ENCODE measurements at regions not wholly inside any gene's neighbourhood (a gene's known extent, or its start where the extent isn't known, plus 50 kb on each side); places are given as distances from the start of the nearest gene placed in this dataset.

DNA sequence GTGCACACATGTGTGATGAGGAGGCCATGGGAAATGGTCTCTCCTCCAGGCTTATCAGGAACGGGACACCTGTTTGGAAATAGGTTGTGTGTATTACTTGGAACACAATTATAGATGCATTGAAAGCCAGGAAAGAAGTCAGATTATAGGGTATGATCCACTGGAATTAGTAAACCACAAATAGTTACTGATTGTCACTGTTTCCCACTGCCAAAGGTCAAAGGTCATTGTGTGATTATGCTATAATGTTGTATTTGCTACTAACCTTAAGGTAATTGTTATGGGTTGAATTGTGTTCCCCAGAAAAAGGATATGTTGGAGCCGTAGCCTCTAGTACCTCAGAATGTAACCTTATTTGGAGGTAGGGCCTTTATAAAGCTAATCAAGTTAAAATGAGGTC lies 129.9 kb upstream of the FBXO33 start:
- Histone ChIP-seq H3K4me1 (ENCODE audit: insufficient read depth) (no peaks in the 10 kb centered on the region), H3F3A (replicated peaks; ENCODE audit: low read depth) (no peaks in the 10 kb centered on the region), H3K79me2 (replicated peaks; ENCODE audit: insufficient read depth) (no peaks in the 10 kb centered on the region), H3K36me3 (ENCODE audit: insufficient read depth) (no peaks in the 10 kb centered on the region), H3K27me3 (ENCODE audit: insufficient read depth) (no peaks in the 10 kb centered on the region), H4K20me1 (replicated peaks; ENCODE audit: insufficient read depth) (no peaks in the 10 kb centered on the region), H3K4me2 (no peak overlapping the region), H3K4me3 (no peak overlapping the region), H3K9me2 (ENCODE audit: insufficient read depth) (no peaks in the 10 kb centered on the region), H3K27ac (ENCODE audit: low read depth) (no peak overlapping the region), H2AFZ (no peak overlapping the region)
- DNase-seq (ENCODE audit: low spot score) (no peak), ATAC-seq (no peak)
- no peaks in the 10 kb centered on the region for H3K27me3 Mint-ChIP-seq (ENCODE audit: insufficient read depth, low read depth, poor library complexity)
- no peaks in the 10 kb centered on the region for H3K4me1 Mint-ChIP-seq
- H3K36me3 Mint-ChIP-seq (ENCODE audit: low read depth) = peaks cover 9% of the 10 kb centered on the region; the same call in 2 of the 3 replicates
- H3K4me3 Mint-ChIP-seq = no peak overlapping the region
- TF ChIP-seq CREB1 (CRISPR knock-in tag; IDR thresholded peaks at IDR 0.05; ENCODE audit: low read depth) (no peak), POLR2AphosphoS5 (IDR thresholded peaks at IDR 0.05; ENCODE audit: low read depth) (no peak), ZNF114 (CRISPR knock-in tag; IDR thresholded peaks at IDR 0.05) (no peak), JUNB (IDR thresholded peaks at IDR 0.05; ENCODE audit: unreplicated experiment) (no peak), STAT1 (IDR thresholded peaks at IDR 0.05; ENCODE audit: unreplicated experiment) (no peak), EZH2phosphoT487 (IDR thresholded peaks at IDR 0.05; ENCODE audit: unreplicated experiment) (no peak), EZH2 (IDR thresholded peaks at IDR 0.05; ENCODE audit: low read depth, unreplicated experiment) (no peak), ZNF331 (CRISPR knock-in tag; IDR thresholded peaks at IDR 0.05; ENCODE audit: low read depth) (no peak), NANOG (IDR thresholded peaks at IDR 0.05; ENCODE audit: borderline replicate concordance) (no peak)
- TF ChIP-seq, protein P1, sequence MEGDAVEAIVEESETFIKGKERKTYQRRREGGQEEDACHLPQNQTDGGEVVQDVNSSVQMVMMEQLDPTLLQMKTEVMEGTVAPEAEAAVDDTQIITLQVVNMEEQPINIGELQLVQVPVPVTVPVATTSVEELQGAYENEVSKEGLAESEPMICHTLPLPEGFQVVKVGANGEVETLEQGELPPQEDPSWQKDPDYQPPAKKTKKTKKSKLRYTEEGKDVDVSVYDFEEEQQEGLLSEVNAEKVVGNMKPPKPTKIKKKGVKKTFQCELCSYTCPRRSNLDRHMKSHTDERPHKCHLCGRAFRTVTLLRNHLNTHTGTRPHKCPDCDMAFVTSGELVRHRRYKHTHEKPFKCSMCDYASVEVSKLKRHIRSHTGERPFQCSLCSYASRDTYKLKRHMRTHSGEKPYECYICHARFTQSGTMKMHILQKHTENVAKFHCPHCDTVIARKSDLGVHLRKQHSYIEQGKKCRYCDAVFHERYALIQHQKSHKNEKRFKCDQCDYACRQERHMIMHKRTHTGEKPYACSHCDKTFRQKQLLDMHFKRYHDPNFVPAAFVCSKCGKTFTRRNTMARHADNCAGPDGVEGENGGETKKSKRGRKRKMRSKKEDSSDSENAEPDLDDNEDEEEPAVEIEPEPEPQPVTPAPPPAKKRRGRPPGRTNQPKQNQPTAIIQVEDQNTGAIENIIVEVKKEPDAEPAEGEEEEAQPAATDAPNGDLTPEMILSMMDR (conservative IDR thresholded peaks at IDR 0.05; ENCODE audit: low read depth in 2 of 2) = no peak
- TF ChIP-seq, protein P2, sequence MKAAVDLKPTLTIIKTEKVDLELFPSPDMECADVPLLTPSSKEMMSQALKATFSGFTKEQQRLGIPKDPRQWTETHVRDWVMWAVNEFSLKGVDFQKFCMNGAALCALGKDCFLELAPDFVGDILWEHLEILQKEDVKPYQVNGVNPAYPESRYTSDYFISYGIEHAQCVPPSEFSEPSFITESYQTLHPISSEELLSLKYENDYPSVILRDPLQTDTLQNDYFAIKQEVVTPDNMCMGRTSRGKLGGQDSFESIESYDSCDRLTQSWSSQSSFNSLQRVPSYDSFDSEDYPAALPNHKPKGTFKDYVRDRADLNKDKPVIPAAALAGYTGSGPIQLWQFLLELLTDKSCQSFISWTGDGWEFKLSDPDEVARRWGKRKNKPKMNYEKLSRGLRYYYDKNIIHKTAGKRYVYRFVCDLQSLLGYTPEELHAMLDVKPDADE (IDR thresholded peaks at IDR 0.05) = no peak
- TF ChIP-seq, protein P3, sequence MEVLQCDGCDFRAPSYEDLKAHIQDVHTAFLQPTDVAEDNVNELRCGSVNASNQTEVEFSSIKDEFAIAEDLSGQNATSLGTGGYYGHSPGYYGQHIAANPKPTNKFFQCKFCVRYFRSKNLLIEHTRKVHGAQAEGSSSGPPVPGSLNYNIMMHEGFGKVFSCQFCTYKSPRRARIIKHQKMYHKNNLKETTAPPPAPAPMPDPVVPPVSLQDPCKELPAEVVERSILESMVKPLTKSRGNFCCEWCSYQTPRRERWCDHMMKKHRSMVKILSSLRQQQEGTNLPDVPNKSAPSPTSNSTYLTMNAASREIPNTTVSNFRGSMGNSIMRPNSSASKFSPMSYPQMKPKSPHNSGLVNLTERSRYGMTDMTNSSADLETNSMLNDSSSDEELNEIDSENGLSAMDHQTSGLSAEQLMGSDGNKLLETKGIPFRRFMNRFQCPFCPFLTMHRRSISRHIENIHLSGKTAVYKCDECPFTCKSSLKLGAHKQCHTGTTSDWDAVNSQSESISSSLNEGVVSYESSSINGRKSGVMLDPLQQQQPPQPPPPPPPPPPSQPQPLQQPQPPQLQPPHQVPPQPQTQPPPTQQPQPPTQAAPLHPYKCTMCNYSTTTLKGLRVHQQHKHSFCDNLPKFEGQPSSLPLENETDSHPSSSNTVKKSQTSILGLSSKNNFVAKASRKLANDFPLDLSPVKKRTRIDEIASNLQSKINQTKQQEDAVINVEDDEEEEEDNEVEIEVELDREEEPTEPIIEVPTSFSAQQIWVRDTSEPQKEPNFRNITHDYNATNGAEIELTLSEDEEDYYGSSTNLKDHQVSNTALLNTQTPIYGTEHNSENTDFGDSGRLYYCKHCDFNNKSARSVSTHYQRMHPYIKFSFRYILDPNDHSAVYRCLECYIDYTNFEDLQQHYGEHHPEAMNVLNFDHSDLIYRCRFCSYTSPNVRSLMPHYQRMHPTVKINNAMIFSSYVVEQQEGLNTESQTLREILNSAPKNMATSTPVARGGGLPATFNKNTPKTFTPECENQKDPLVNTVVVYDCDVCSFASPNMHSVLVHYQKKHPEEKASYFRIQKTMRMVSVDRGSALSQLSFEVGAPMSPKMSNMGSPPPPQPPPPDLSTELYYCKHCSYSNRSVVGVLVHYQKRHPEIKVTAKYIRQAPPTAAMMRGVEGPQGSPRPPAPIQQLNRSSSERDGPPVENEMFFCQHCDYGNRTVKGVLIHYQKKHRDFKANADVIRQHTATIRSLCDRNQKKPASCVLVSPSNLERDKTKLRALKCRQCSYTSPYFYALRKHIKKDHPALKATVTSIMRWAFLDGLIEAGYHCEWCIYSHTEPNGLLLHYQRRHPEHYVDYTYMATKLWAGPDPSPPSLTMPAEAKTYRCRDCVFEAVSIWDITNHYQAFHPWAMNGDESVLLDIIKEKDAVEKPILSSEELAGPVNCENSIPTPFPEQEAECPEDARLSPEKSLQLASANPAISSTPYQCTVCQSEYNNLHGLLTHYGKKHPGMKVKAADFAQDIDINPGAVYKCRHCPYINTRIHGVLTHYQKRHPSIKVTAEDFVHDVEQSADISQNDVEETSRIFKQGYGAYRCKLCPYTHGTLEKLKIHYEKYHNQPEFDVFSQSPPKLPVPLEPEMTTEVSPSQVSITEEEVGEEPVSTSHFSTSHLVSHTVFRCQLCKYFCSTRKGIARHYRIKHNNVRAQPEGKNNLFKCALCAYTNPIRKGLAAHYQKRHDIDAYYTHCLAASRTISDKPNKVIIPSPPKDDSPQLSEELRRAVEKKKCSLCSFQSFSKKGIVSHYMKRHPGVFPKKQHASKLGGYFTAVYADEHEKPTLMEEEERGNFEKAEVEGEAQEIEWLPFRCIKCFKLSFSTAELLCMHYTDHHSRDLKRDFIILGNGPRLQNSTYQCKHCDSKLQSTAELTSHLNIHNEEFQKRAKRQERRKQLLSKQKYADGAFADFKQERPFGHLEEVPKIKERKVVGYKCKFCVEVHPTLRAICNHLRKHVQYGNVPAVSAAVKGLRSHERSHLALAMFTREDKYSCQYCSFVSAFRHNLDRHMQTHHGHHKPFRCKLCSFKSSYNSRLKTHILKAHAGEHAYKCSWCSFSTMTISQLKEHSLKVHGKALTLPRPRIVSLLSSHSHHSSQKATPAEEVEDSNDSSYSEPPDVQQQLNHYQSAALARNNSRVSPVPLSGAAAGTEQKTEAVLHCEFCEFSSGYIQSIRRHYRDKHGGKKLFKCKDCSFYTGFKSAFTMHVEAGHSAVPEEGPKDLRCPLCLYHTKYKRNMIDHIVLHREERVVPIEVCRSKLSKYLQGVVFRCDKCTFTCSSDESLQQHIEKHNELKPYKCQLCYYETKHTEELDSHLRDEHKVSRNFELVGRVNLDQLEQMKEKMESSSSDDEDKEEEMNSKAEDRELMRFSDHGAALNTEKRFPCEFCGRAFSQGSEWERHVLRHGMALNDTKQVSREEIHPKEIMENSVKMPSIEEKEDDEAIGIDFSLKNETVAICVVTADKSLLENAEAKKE (CRISPR knock-in tag; IDR thresholded peaks at IDR 0.05) = no peak
- TF ChIP-seq, protein P4, sequence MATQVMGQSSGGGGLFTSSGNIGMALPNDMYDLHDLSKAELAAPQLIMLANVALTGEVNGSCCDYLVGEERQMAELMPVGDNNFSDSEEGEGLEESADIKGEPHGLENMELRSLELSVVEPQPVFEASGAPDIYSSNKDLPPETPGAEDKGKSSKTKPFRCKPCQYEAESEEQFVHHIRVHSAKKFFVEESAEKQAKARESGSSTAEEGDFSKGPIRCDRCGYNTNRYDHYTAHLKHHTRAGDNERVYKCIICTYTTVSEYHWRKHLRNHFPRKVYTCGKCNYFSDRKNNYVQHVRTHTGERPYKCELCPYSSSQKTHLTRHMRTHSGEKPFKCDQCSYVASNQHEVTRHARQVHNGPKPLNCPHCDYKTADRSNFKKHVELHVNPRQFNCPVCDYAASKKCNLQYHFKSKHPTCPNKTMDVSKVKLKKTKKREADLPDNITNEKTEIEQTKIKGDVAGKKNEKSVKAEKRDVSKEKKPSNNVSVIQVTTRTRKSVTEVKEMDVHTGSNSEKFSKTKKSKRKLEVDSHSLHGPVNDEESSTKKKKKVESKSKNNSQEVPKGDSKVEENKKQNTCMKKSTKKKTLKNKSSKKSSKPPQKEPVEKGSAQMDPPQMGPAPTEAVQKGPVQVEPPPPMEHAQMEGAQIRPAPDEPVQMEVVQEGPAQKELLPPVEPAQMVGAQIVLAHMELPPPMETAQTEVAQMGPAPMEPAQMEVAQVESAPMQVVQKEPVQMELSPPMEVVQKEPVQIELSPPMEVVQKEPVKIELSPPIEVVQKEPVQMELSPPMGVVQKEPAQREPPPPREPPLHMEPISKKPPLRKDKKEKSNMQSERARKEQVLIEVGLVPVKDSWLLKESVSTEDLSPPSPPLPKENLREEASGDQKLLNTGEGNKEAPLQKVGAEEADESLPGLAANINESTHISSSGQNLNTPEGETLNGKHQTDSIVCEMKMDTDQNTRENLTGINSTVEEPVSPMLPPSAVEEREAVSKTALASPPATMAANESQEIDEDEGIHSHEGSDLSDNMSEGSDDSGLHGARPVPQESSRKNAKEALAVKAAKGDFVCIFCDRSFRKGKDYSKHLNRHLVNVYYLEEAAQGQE (IDR thresholded peaks at IDR 0.05; ENCODE audit: unreplicated experiment) = no peak
- H3K9me3 Mint-ChIP-seq = peaks cover 16% of the 10 kb centered on the region
- no peak overlapping the region for H3K27ac Mint-ChIP-seq

All from GM23338 (cell line).